ENCODE measurements at regions not wholly inside any gene's neighbourhood (a gene's known extent, or its start where the extent isn't known, plus 50 kb on each side); places are given as distances from the start of the nearest gene placed in this dataset.
A peak's percentile ranks its signal among the peaks of the same experiment; 100 is the strongest.
"Not testable (repeated sequence)": the region's sequence is repeated elsewhere in the genome, so short reads cannot be mapped to it uniquely, and the experiment has no call there.

GRCh38 chr2:89833780-89834117, 1142.3 kb downstream of the RPIA start:
- Histone ChIP-seq H3K4me1 (ENCODE audit: control insufficient read depth, insufficient read depth, low read length) (no peaks in the 10 kb centered on the region), H3K4me3 (ENCODE audit: low read depth, low read length) (no peak overlapping the region), H3K36me3 (ENCODE audit: control insufficient read depth, insufficient read depth, low read length) (no peaks in the 10 kb centered on the region), H3K27ac (ENCODE audit: low read depth, low read length) (no peak overlapping the region), H3K9me3 (ENCODE audit: control insufficient read depth, insufficient read depth, low read depth, low read length) (no peaks in the 10 kb centered on the region), H3K9ac (ENCODE audit: low read length) (no peak overlapping the region), H3K27me3 (ENCODE audit: control insufficient read depth, insufficient read depth, low read length) (no peaks in the 10 kb centered on the region)

- Histone ChIP-seq H3K27me3 (ENCODE audit: control insufficient read depth, insufficient read depth, low read length) (no peaks in the 10 kb centered on the region), H3K4me1 (ENCODE audit: control insufficient read depth, insufficient read depth, low read length) (no peaks in the 10 kb centered on the region), H3K36me3 (ENCODE audit: control insufficient read depth, insufficient read depth, low read length) (no peaks in the 10 kb centered on the region), H3K27ac (ENCODE audit: low read depth, low read length) (no peak overlapping the region), H3K9ac (ENCODE audit: low read length) (no peak overlapping the region), H3K4me3 (ENCODE audit: low read depth, low read length) (no peak overlapping the region), H3K9me3 (ENCODE audit: control insufficient read depth, insufficient read depth, low read depth, low read length) (no peaks in the 10 kb centered on the region)
These were observed 1142.8 kb downstream of the RPIA start for GRCh38 chr2:89834306-89834705.

- H3K9me3 ChIP-seq (ENCODE audit: control insufficient read depth, insufficient read depth, low read depth, low read length); H3K36me3 ChIP-seq (ENCODE audit: control insufficient read depth, insufficient read depth, low read length); H3K4me1 ChIP-seq (ENCODE audit: control insufficient read depth, insufficient read depth, low read length); H3K27me3 ChIP-seq (ENCODE audit: control insufficient read depth, insufficient read depth, low read length); H3K9ac ChIP-seq (ENCODE audit: low read length); H3K27ac ChIP-seq (ENCODE audit: low read depth, low read length): not testable (repeated sequence)
- peak overlapping the region; percentile 0; the same call in 1 of the 2 replicates for H3K4me3 ChIP-seq (ENCODE audit: low read depth, low read length)
These were observed 1144.9 kb downstream of the RPIA start for GRCh38 chr2:89836326-89836725.

- Histone ChIP-seq H3K4me3 (ENCODE audit: low read depth, low read length) (0 out of 2 replicates have a peak overlapping the region, but pooled peaks have one; percentile 0), H3K27ac (ENCODE audit: low read depth, low read length) (no peak overlapping the region), H3K36me3 (ENCODE audit: control insufficient read depth, insufficient read depth, low read length) (no peaks in the 10 kb centered on the region)
These were observed 1146.6 kb downstream of the RPIA start for GRCh38 chr2:89837962-89838625.

GRCh38 chr2:89840175-89840574, 1148.7 kb downstream of the RPIA start:
- H3K9ac ChIP-seq (ENCODE audit: low read length); H3K36me3 ChIP-seq (ENCODE audit: control insufficient read depth, insufficient read depth, low read length); H3K27me3 ChIP-seq (ENCODE audit: control insufficient read depth, insufficient read depth, low read length); H3K27ac ChIP-seq (ENCODE audit: low read depth, low read length); H3K4me1 ChIP-seq (ENCODE audit: control insufficient read depth, insufficient read depth, low read length): not testable (repeated sequence)
- peaks cover 25% of the 10 kb centered on the region for H3K9me3 ChIP-seq (ENCODE audit: control insufficient read depth, insufficient read depth, low read depth, low read length)
- peak overlapping the region; percentile 0; the same call in 1 of the 2 replicates for H3K4me3 ChIP-seq (ENCODE audit: low read depth, low read length)

More at GRCh38 chr2:89837962-89838625, 1146.6 kb downstream of the RPIA start:
- Histone ChIP-seq H3K4me1 (ENCODE audit: control insufficient read depth, insufficient read depth, low read length) (no peaks in the 10 kb centered on the region), H3K9ac (ENCODE audit: low read length) (no peak overlapping the region), H3K27me3 (ENCODE audit: control insufficient read depth, insufficient read depth, low read length) (no peaks in the 10 kb centered on the region), H3K9me3 (ENCODE audit: control insufficient read depth, insufficient read depth, low read depth, low read length) (peaks cover 11% of the 10 kb centered on the region)

GRCh38 chr2:89840781-89841475, 1149.5 kb downstream of the RPIA start:
- H3K4me1 ChIP-seq (ENCODE audit: control insufficient read depth, insufficient read depth, low read length); H3K36me3 ChIP-seq (ENCODE audit: control insufficient read depth, insufficient read depth, low read length); H3K27ac ChIP-seq (ENCODE audit: low read depth, low read length); H3K27me3 ChIP-seq (ENCODE audit: control insufficient read depth, insufficient read depth, low read length); H3K4me3 ChIP-seq (ENCODE audit: low read depth, low read length); H3K9ac ChIP-seq (ENCODE audit: low read length): not testable (repeated sequence)
- peaks cover 32% of the 10 kb centered on the region for H3K9me3 ChIP-seq (ENCODE audit: control insufficient read depth, insufficient read depth, low read depth, low read length)

GRCh38 chr2:89841476-89841840, 1150.0 kb downstream of the RPIA start:
- no peak overlapping the region for H3K27ac ChIP-seq (ENCODE audit: low read depth, low read length)
- no peaks in the 10 kb centered on the region for H3K36me3 ChIP-seq (ENCODE audit: control insufficient read depth, insufficient read depth, low read length)
- no peak overlapping the region for H3K9ac ChIP-seq (ENCODE audit: low read length)
- no peak overlapping the region for H3K4me3 ChIP-seq (ENCODE audit: low read depth, low read length)
- H3K9me3 ChIP-seq (ENCODE audit: control insufficient read depth, insufficient read depth, low read depth, low read length), result peaks cover 34% of the 10 kb centered on the region
- H3K4me1 ChIP-seq (ENCODE audit: control insufficient read depth, insufficient read depth, low read length), result no peaks in the 10 kb centered on the region
- no peaks in the 10 kb centered on the region; the same call in 1 of the 2 replicates for H3K27me3 ChIP-seq (ENCODE audit: control insufficient read depth, insufficient read depth, low read length)

GRCh38 chr2:89842180-89842908, 1150.9 kb downstream of the RPIA start:
- H3K27me3 ChIP-seq (ENCODE audit: control insufficient read depth, insufficient read depth, low read length), result no peaks in the 10 kb centered on the region; the same call in 1 of the 2 replicates
- no peak overlapping the region for H3K4me3 ChIP-seq (ENCODE audit: low read depth, low read length)
- peaks cover 34% of the 10 kb centered on the region for H3K9me3 ChIP-seq (ENCODE audit: control insufficient read depth, insufficient read depth, low read depth, low read length)
- H3K4me1 ChIP-seq (ENCODE audit: control insufficient read depth, insufficient read depth, low read length), result no peaks in the 10 kb centered on the region
- no peak overlapping the region for H3K9ac ChIP-seq (ENCODE audit: low read length)
- no peak overlapping the region for H3K27ac ChIP-seq (ENCODE audit: low read depth, low read length)
- H3K36me3 ChIP-seq (ENCODE audit: control insufficient read depth, insufficient read depth, low read length), result no peaks in the 10 kb centered on the region

- no peak overlapping the region for H3K4me3 ChIP-seq (ENCODE audit: low read depth, low read length)
- no peak overlapping the region for H3K9ac ChIP-seq (ENCODE audit: low read length)
- no peak overlapping the region for H3K27ac ChIP-seq (ENCODE audit: low read depth, low read length)
- no peaks in the 10 kb centered on the region for H3K4me1 ChIP-seq (ENCODE audit: control insufficient read depth, insufficient read depth, low read length)
- no peaks in the 10 kb centered on the region for H3K36me3 ChIP-seq (ENCODE audit: control insufficient read depth, insufficient read depth, low read length)
- H3K9me3 ChIP-seq (ENCODE audit: control insufficient read depth, insufficient read depth, low read depth, low read length), result peaks cover 50% of the 10 kb centered on the region
- H3K27me3 ChIP-seq (ENCODE audit: control insufficient read depth, insufficient read depth, low read length), result peaks cover 6% of the 10 kb centered on the region; the same call in 1 of the 2 replicates
These were observed 1152.9 kb downstream of the RPIA start for GRCh38 chr2:89844221-89844943.

- Histone ChIP-seq H3K36me3 (ENCODE audit: control insufficient read depth, insufficient read depth, low read length) (no peaks in the 10 kb centered on the region), H3K9ac (ENCODE audit: low read length) (no peak overlapping the region), H3K27me3 (ENCODE audit: control insufficient read depth, insufficient read depth, low read length) (peaks cover 6% of the 10 kb centered on the region; the same call in 1 of the 2 replicates), H3K4me1 (ENCODE audit: control insufficient read depth, insufficient read depth, low read length) (no peaks in the 10 kb centered on the region), H3K9me3 (ENCODE audit: control insufficient read depth, insufficient read depth, low read depth, low read length) (peaks cover 56% of the 10 kb centered on the region), H3K27ac (ENCODE audit: low read depth, low read length) (no peak overlapping the region), H3K4me3 (ENCODE audit: low read depth, low read length) (no peak overlapping the region)
These were observed 1154.1 kb downstream of the RPIA start for GRCh38 chr2:89845532-89845931.

Data from HUES6 (cell line).